MCF 10A (cell line): ENCODE measurements at regions not wholly inside any gene's neighbourhood (a gene's known extent, or its start where the extent isn't known, plus 50 kb on each side); places are given as distances from the start of the nearest gene placed in this dataset.

Experiments used
- BruUV-seq: library from RNA; stranded (reverse); fragments of 400-500 nt; replicated peaks from 2 replicates; lab custom pipeline; 2021; lab: Mats Ljungman, UMichigan
- CTCF ChIA-PET: fragments of 300-600 bp; sonication (Branson Sonifier 250); formaldehyde crosslinking; extraction: SDS; loops from one replicate; lab custom pipeline; 2021; ENCODE audit warnings: antibody characterized with exemption, inconsistent platforms; lab: Yijun Ruan, JAX
- POLR2A ChIA-PET: fragments of 300-600, 350-650 bp; sonication (Branson Sonifier 250); formaldehyde crosslinking; extraction: SDS; loops from one replicate; lab custom pipeline; 2020; ENCODE audit warnings: antibody characterized with exemption, inconsistent platforms; lab: Yijun Ruan, JAX
- DNase-seq: peaks from one replicate; pipeline ENCODE4 v3.0.0-alpha.2; 2018; ENCODE audit not compliant: unreplicated experiment
- H3K27ac Mint-ChIP-seq: one replicate; pipeline ENCODE4 v1.8.0; 2022; ENCODE audit warnings: mild to moderate bottlenecking, low read depth, mixed read lengths; ENCODE audit not compliant: unreplicated experiment
- H3K27me3 Mint-ChIP-seq: one replicate; pipeline ENCODE4 v1.8.0; 2022; ENCODE audit warnings: mixed read lengths; ENCODE audit not compliant: insufficient read depth, unreplicated experiment
- H3K36me3 Mint-ChIP-seq: one replicate; pipeline ENCODE4 v1.8.0; 2022; ENCODE audit warnings: mild to moderate bottlenecking, moderate library complexity, mixed read lengths; ENCODE audit not compliant: insufficient read depth, unreplicated experiment
- H3K4me1 Mint-ChIP-seq: one replicate; pipeline ENCODE4 v1.8.0; 2022; ENCODE audit warnings: mixed read lengths; ENCODE audit not compliant: insufficient read depth, unreplicated experiment
- H3K4me3 Mint-ChIP-seq: one replicate; pipeline ENCODE4 v1.8.0; 2022; ENCODE audit warnings: mild to moderate bottlenecking, moderate library complexity, mixed read lengths; ENCODE audit not compliant: unreplicated experiment
- H3K9me3 Mint-ChIP-seq: one replicate; pipeline ENCODE4 v1.8.0; 2022; ENCODE audit warnings: mixed read lengths; ENCODE audit not compliant: unreplicated experiment
- CTCF ChIP-seq: fragments of 200-600 bp; IDR thresholded peaks from one replicate; pipeline ENCODE4 v1.8.0; 2022; ENCODE audit warnings: antibody characterized with exemption, mild to moderate bottlenecking; ENCODE audit not compliant: unreplicated experiment
- intact Hi-C: fragments of 100-400 bp; cut with micrococcal nuclease; formaldehyde crosslinking; loops from 2 replicates; pipeline ENCODE4 v1.14.1; 2022

GRCh38 chr12:24748326-24748725 lies 200.6 kb downstream of the BCAT1 start:
- Mint-ChIP-seq H3K4me1 (peaks cover 8% of the 10 kb centered on the region), H3K27me3 (no peaks in the 10 kb centered on the region), H3K36me3 (no peaks in the 10 kb centered on the region), H3K27ac (no peak overlapping the region), H3K4me3 (no peak overlapping the region), H3K9me3 (no peaks in the 10 kb centered on the region)
- no TSS peak for BruUV-seq
- TF ChIP-seq CTCF = no peak
- intact Hi-C loops = no loop called here
- ChIA-PET POLR2A (interaction anchor here (1.0 kb wide), 1 partner anchor 17 kb away, joined by 3 read pairs; no protein-coding TSS in a partner anchor), CTCF (interaction anchor here (0.6 kb wide), 1 partner anchor 1187 kb away, joined by 3 read pairs; no protein-coding TSS in a partner anchor)
- DNase-seq = no peak

- Mint-ChIP-seq H3K27me3 (no peaks in the 10 kb centered on the region), H3K9me3 (no peaks in the 10 kb centered on the region), H3K4me1 (peaks cover 7% of the 10 kb centered on the region), H3K4me3 (no peak overlapping the region), H3K27ac (no peak overlapping the region), H3K36me3 (no peaks in the 10 kb centered on the region)
- DNase-seq = no peak
- no peak for TF ChIP-seq CTCF
- ChIA-PET POLR2A (interaction anchor here (0.8 kb wide), 1 partner anchor 744 kb away, joined by 3 read pairs; no protein-coding TSS in a partner anchor), CTCF (interaction anchor here (0.6 kb wide), 1 partner anchor 31 kb away, joined by 3 read pairs; no protein-coding TSS in a partner anchor)
- intact Hi-C loops = no loop called here
- no TSS peak for BruUV-seq
Observed at GRCh38 chr12:24746864-24747263, 202.0 kb downstream of the BCAT1 start.

- no peaks in the 10 kb centered on the region for H3K27me3 Mint-ChIP-seq
- no peak overlapping the region for H3K27ac Mint-ChIP-seq
- no peak for DNase-seq
- ChIA-PET POLR2A (no interaction called here), CTCF (interaction anchor here (0.6 kb wide), 2 partner anchors 32 to 1869 kb away, joined by 3 to 6 read pairs; no protein-coding TSS in a partner anchor)
- no TSS peak for BruUV-seq
- no peak overlapping the region for H3K4me3 Mint-ChIP-seq
- H3K36me3 Mint-ChIP-seq = no peaks in the 10 kb centered on the region
- TF ChIP-seq CTCF = no peak
- no peaks in the 10 kb centered on the region for H3K9me3 Mint-ChIP-seq
- no peaks in the 10 kb centered on the region for H3K4me1 Mint-ChIP-seq
- intact Hi-C loops = no loop called here
Observed at GRCh38 chr12:24746006-24746671, 202.8 kb downstream of the BCAT1 start.

GRCh38 chr12:24743941-24744793 lies 204.7 kb downstream of the BCAT1 start:
- no peaks in the 10 kb centered on the region for H3K9me3 Mint-ChIP-seq
- intact Hi-C loops = no loop called here
- no peaks in the 10 kb centered on the region for H3K27me3 Mint-ChIP-seq
- H3K4me1 Mint-ChIP-seq = no peaks in the 10 kb centered on the region
- CTCF ChIA-PET = no interaction called here
- no peak for TF ChIP-seq CTCF
- no peak overlapping the region for H3K27ac Mint-ChIP-seq
- no peak overlapping the region for H3K4me3 Mint-ChIP-seq
- DNase-seq = no peak
- H3K36me3 Mint-ChIP-seq = no peaks in the 10 kb centered on the region
- POLR2A ChIA-PET = no interaction called here
- BruUV-seq = no TSS peak
